ENCODE measurements at regions not wholly inside any gene's neighbourhood (a gene's known extent, or its start where the extent isn't known, plus 50 kb on each side); places are given as distances from the start of the nearest gene placed in this dataset.

GRCh38 chr15:35605764-35606449, 59.9 kb upstream of the DPH6 start:
- H3K9me3 ChIP-seq (ENCODE audit: control insufficient read depth, insufficient read depth, low read length): no peaks in the 10 kb centered on the region
- H2BK5ac ChIP-seq (ENCODE audit: low read depth, low read length, poor library complexity, severe bottlenecking): no peak overlapping the region
- H3K4me2 ChIP-seq (ENCODE audit: low read depth, low read length): no peak overlapping the region
- no peak overlapping the region for H4K5ac ChIP-seq (ENCODE audit: low read depth, low read length)
- no peaks in the 10 kb centered on the region for H3K79me1 ChIP-seq (ENCODE audit: low read depth in 1 of 2, low read length in 2 of 2)
- no peak overlapping the region for H2AK9ac ChIP-seq (replicated peaks; ENCODE audit: low read depth, low read length, poor library complexity)
- no peak overlapping the region for H4K8ac ChIP-seq (ENCODE audit: low read depth in 2 of 2, low read length in 2 of 2)
- no peaks in the 10 kb centered on the region for H3K27me3 ChIP-seq (ENCODE audit: control insufficient read depth, insufficient read depth, low read length)
- H3K56ac ChIP-seq (ENCODE audit: extremely low read depth, insufficient read depth, low read length): no peak overlapping the region
- no peak overlapping the region for H4K91ac ChIP-seq (ENCODE audit: insufficient read depth, low read depth, low read length)
- TF ChIP-seq MAZ (IDR thresholded peaks at IDR 0.05; ENCODE audit: borderline replicate concordance, low read depth, low read length): no peak
- TF ChIP-seq CTCF (conservative IDR thresholded peaks at IDR 0.05; ENCODE audit: low read depth, low read length): no peak
- no peak for TF ChIP-seq FOS (IDR thresholded peaks at IDR 0.05; ENCODE audit: low read depth, low read length)
- TF ChIP-seq RAD21 (IDR thresholded peaks at IDR 0.05; ENCODE audit: low read length): no peak
- TF ChIP-seq BHLHE40 (IDR thresholded peaks at IDR 0.05; ENCODE audit: low read depth, low read length): no peak
- no peak for TF ChIP-seq CHD1 (IDR thresholded peaks at IDR 0.05; ENCODE audit: low read depth, low read length)
- no peaks in the 10 kb centered on the region for H4K20me1 ChIP-seq (ENCODE audit: insufficient read depth, low read length)
- no peak overlapping the region for H3K9ac ChIP-seq (ENCODE audit: low read depth, low read length)
- no peak for ATAC-seq (ENCODE audit: low read depth)
- intact Hi-C loops (cut with micrococcal nuclease): no loop called here
- no peak overlapping the region for H3K14ac ChIP-seq (replicated peaks; ENCODE audit: low read depth, low read length)
- no peaks in the 10 kb centered on the region; the same call in 1 of the 2 replicates for H3K4me1 ChIP-seq (ENCODE audit: control insufficient read depth, insufficient read depth, low read length)
- no peak overlapping the region for H3K4me3 ChIP-seq (ENCODE audit: insufficient read depth, low read depth, low read length)
- no peaks in the 10 kb centered on the region for H3K9me1 ChIP-seq (ENCODE audit: insufficient read depth, low read length)
- no CpG with 5 or more reads among the region's 2 CpGs for WGBS, 2 experiments (ENCODE audit: extremely low coverage in 2 of 2, insufficient read length in 1 of 2)
- H3K23ac ChIP-seq (ENCODE audit: low read depth, low read length): no peak overlapping the region
- ChIA-PET POLR2A (ENCODE audit: unreplicated experiment) (no interaction called here), CTCF (no interaction called here)
- no peak overlapping the region for H2BK20ac ChIP-seq (ENCODE audit: low read depth, low read length)
- in situ Hi-C loops (cut with MboI; ENCODE audit: low sequenced_read_pairs): no loop called here
- no peak overlapping the region for H3K4ac ChIP-seq (ENCODE audit: low read depth, low read length)
- H3K36me3 ChIP-seq (ENCODE audit: control insufficient read depth, insufficient read depth, low read length): no peaks in the 10 kb centered on the region
- no peak overlapping the region for H2AK5ac ChIP-seq (ENCODE audit: low read depth, low read length)
- no peak overlapping the region for H3K18ac ChIP-seq (ENCODE audit: low read depth, low read length)
- no peak overlapping the region for H2AFZ ChIP-seq (replicated peaks; ENCODE audit: low read length, poor library complexity)
- dilution Hi-C loops (cut with HindIII; ENCODE audit: low sequenced_read_pairs, unreplicated experiment): no loop called here
- DNase-seq: no peak
- H2BK120ac ChIP-seq (ENCODE audit: low read depth, low read length): no peak overlapping the region
- no peak overlapping the region for H3K27ac ChIP-seq (ENCODE audit: insufficient read depth, low read length)
- H2BK15ac ChIP-seq (ENCODE audit: low read depth, low read length): no peak overlapping the region
- no TSS peak for BruUV-seq (replicated peaks)

Measured in IMR-90 (cell line).